ENCODE measurements at regions not wholly inside any gene's neighbourhood (a gene's known extent, or its start where the extent isn't known, plus 50 kb on each side); places are given as distances from the start of the nearest gene placed in this dataset.

GRCh38 chr2:234845602-234846590 is 105.9 kb upstream of the SH3BP4 start:
- DNase-seq (ENCODE audit: low read depth): no peak
- H3K4me3 ChIP-seq (ENCODE audit: low read length): no peak overlapping the region
- no peak for TF ChIP-seq CTCF (IDR thresholded peaks at IDR 0.05; ENCODE audit: insufficient read depth, low read depth, low read length, missing control alignments)

GRCh38 chr2:234843411-234843810 is 108.4 kb upstream of the SH3BP4 start:
- TF ChIP-seq CTCF (IDR thresholded peaks at IDR 0.05; ENCODE audit: insufficient read depth, low read depth, low read length, missing control alignments): no peak
- no peak for DNase-seq (ENCODE audit: low read depth)

GRCh38 chr2:234842753-234843152 is 109.1 kb upstream of the SH3BP4 start:
- no peak for TF ChIP-seq CTCF (IDR thresholded peaks at IDR 0.05; ENCODE audit: insufficient read depth, low read depth, low read length, missing control alignments)
- DNase-seq (ENCODE audit: low read depth): no peak
- H3K4me3 ChIP-seq (ENCODE audit: low read length): no peak overlapping the region

More at GRCh38 chr2:234843411-234843810, 108.4 kb upstream of the SH3BP4 start:
- H3K4me3 ChIP-seq (ENCODE audit: low read length): no peak overlapping the region

GRCh38 chr2:234841321-234842015 is 110.3 kb upstream of the SH3BP4 start:
- TF ChIP-seq CTCF (IDR thresholded peaks at IDR 0.05; ENCODE audit: insufficient read depth, low read depth, low read length, missing control alignments): no peak
- DNase-seq (ENCODE audit: low read depth): no peak
- no peak overlapping the region for H3K4me3 ChIP-seq (ENCODE audit: low read length)

GRCh38 chr2:234840336-234840735 is 111.5 kb upstream of the SH3BP4 start:
- DNase-seq (ENCODE audit: low read depth): peak; percentile 74
- TF ChIP-seq CTCF (IDR thresholded peaks at IDR 0.05; ENCODE audit: insufficient read depth, low read depth, low read length, missing control alignments): no peak
- no peak overlapping the region for H3K4me3 ChIP-seq (ENCODE audit: low read length)

GRCh38 chr2:234839285-234839684 is 112.5 kb upstream of the SH3BP4 start:
- TF ChIP-seq CTCF (IDR thresholded peaks at IDR 0.05; ENCODE audit: insufficient read depth, low read depth, low read length, missing control alignments): no peak
- DNase-seq (ENCODE audit: low read depth): peak; percentile 41
- H3K4me3 ChIP-seq (ENCODE audit: low read length): no peak overlapping the region
